ENCODE measurements at regions not wholly inside any gene's neighbourhood (a gene's known extent, or its start where the extent isn't known, plus 50 kb on each side); places are given as distances from the start of the nearest gene placed in this dataset.

DNA sequence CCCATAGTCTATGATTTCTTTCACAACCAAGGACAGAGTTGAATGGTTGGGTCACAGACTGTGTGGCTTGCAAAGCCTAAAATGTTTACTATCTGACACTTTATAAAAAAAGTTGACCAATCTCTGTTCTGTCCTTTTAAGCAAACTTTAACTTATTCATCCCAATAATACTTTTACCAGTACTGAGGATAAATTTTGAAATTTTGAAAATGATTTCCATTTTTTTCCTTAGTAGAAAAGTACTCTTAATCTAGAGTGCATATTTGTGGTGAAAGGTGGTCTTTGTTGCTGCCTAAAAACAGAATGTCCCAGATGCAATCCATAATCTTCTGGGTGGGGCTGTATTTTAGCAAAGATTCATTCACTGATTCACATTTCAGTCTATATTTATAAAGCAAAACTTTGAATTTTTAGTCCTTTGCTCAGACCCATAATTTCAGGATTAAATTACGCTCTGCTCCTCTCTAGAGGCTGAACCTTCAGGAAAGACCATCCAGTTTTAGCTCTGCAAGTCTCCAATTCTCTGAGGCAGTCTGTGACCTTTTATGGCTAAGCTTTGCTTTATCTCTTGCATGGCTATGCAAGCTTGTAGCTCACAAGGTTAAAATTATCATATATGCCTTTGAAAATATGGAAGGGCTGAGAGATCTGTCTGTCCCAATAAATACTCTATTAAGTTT is 573.5 kb downstream of the COL12A1 start:
- H4K20me1 ChIP-seq (replicated peaks; ENCODE audit: insufficient read depth), result no peaks in the 10 kb centered on the region
- no peak overlapping the region for H2AFZ ChIP-seq
- H3K79me2 ChIP-seq (replicated peaks; ENCODE audit: insufficient read depth), result no peaks in the 10 kb centered on the region
- ATAC-seq (no peak), DNase-seq (ENCODE audit: low spot score) (no peak)
- H3K36me3 ChIP-seq (ENCODE audit: insufficient read depth), result no peaks in the 10 kb centered on the region
- H3K4me1 ChIP-seq (ENCODE audit: insufficient read depth), result no peaks in the 10 kb centered on the region
- Mint-ChIP-seq H3K4me3 (no peak overlapping the region), H3K9me3 (peaks cover 14% of the 10 kb centered on the region; the same call in 1 of the 3 replicates), H3K36me3 (ENCODE audit: low read depth) (peaks cover 2% of the 10 kb centered on the region; the same call in 1 of the 3 replicates), H3K27ac (no peak overlapping the region), H3K27me3 (ENCODE audit: insufficient read depth, low read depth, poor library complexity) (peaks cover 5% of the 10 kb centered on the region), H3K4me1 (no peaks in the 10 kb centered on the region)
- no peaks in the 10 kb centered on the region for H3F3A ChIP-seq (replicated peaks; ENCODE audit: low read depth)
- H3K9me2 ChIP-seq (ENCODE audit: insufficient read depth), result no peaks in the 10 kb centered on the region; the same call in 1 of the 2 replicates
- no peaks in the 10 kb centered on the region for H3K27me3 ChIP-seq (ENCODE audit: insufficient read depth)
- no peak overlapping the region for H3K27ac ChIP-seq (ENCODE audit: low read depth)
- TF ChIP-seq, protein P1, sequence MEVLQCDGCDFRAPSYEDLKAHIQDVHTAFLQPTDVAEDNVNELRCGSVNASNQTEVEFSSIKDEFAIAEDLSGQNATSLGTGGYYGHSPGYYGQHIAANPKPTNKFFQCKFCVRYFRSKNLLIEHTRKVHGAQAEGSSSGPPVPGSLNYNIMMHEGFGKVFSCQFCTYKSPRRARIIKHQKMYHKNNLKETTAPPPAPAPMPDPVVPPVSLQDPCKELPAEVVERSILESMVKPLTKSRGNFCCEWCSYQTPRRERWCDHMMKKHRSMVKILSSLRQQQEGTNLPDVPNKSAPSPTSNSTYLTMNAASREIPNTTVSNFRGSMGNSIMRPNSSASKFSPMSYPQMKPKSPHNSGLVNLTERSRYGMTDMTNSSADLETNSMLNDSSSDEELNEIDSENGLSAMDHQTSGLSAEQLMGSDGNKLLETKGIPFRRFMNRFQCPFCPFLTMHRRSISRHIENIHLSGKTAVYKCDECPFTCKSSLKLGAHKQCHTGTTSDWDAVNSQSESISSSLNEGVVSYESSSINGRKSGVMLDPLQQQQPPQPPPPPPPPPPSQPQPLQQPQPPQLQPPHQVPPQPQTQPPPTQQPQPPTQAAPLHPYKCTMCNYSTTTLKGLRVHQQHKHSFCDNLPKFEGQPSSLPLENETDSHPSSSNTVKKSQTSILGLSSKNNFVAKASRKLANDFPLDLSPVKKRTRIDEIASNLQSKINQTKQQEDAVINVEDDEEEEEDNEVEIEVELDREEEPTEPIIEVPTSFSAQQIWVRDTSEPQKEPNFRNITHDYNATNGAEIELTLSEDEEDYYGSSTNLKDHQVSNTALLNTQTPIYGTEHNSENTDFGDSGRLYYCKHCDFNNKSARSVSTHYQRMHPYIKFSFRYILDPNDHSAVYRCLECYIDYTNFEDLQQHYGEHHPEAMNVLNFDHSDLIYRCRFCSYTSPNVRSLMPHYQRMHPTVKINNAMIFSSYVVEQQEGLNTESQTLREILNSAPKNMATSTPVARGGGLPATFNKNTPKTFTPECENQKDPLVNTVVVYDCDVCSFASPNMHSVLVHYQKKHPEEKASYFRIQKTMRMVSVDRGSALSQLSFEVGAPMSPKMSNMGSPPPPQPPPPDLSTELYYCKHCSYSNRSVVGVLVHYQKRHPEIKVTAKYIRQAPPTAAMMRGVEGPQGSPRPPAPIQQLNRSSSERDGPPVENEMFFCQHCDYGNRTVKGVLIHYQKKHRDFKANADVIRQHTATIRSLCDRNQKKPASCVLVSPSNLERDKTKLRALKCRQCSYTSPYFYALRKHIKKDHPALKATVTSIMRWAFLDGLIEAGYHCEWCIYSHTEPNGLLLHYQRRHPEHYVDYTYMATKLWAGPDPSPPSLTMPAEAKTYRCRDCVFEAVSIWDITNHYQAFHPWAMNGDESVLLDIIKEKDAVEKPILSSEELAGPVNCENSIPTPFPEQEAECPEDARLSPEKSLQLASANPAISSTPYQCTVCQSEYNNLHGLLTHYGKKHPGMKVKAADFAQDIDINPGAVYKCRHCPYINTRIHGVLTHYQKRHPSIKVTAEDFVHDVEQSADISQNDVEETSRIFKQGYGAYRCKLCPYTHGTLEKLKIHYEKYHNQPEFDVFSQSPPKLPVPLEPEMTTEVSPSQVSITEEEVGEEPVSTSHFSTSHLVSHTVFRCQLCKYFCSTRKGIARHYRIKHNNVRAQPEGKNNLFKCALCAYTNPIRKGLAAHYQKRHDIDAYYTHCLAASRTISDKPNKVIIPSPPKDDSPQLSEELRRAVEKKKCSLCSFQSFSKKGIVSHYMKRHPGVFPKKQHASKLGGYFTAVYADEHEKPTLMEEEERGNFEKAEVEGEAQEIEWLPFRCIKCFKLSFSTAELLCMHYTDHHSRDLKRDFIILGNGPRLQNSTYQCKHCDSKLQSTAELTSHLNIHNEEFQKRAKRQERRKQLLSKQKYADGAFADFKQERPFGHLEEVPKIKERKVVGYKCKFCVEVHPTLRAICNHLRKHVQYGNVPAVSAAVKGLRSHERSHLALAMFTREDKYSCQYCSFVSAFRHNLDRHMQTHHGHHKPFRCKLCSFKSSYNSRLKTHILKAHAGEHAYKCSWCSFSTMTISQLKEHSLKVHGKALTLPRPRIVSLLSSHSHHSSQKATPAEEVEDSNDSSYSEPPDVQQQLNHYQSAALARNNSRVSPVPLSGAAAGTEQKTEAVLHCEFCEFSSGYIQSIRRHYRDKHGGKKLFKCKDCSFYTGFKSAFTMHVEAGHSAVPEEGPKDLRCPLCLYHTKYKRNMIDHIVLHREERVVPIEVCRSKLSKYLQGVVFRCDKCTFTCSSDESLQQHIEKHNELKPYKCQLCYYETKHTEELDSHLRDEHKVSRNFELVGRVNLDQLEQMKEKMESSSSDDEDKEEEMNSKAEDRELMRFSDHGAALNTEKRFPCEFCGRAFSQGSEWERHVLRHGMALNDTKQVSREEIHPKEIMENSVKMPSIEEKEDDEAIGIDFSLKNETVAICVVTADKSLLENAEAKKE (CRISPR knock-in tag; IDR thresholded peaks at IDR 0.05), result no peak
- TF ChIP-seq, protein P2, sequence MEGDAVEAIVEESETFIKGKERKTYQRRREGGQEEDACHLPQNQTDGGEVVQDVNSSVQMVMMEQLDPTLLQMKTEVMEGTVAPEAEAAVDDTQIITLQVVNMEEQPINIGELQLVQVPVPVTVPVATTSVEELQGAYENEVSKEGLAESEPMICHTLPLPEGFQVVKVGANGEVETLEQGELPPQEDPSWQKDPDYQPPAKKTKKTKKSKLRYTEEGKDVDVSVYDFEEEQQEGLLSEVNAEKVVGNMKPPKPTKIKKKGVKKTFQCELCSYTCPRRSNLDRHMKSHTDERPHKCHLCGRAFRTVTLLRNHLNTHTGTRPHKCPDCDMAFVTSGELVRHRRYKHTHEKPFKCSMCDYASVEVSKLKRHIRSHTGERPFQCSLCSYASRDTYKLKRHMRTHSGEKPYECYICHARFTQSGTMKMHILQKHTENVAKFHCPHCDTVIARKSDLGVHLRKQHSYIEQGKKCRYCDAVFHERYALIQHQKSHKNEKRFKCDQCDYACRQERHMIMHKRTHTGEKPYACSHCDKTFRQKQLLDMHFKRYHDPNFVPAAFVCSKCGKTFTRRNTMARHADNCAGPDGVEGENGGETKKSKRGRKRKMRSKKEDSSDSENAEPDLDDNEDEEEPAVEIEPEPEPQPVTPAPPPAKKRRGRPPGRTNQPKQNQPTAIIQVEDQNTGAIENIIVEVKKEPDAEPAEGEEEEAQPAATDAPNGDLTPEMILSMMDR (conservative IDR thresholded peaks at IDR 0.05; ENCODE audit: low read depth in 2 of 2), result no peak
- no peak for TF ChIP-seq EZH2phosphoT487 (IDR thresholded peaks at IDR 0.05; ENCODE audit: unreplicated experiment)
- TF ChIP-seq, protein P3, sequence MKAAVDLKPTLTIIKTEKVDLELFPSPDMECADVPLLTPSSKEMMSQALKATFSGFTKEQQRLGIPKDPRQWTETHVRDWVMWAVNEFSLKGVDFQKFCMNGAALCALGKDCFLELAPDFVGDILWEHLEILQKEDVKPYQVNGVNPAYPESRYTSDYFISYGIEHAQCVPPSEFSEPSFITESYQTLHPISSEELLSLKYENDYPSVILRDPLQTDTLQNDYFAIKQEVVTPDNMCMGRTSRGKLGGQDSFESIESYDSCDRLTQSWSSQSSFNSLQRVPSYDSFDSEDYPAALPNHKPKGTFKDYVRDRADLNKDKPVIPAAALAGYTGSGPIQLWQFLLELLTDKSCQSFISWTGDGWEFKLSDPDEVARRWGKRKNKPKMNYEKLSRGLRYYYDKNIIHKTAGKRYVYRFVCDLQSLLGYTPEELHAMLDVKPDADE (IDR thresholded peaks at IDR 0.05), result no peak
- no peak for TF ChIP-seq ZNF114 (CRISPR knock-in tag; IDR thresholded peaks at IDR 0.05)
- TF ChIP-seq POLR2AphosphoS5 (IDR thresholded peaks at IDR 0.05; ENCODE audit: low read depth), result no peak
- no peak for TF ChIP-seq EZH2 (IDR thresholded peaks at IDR 0.05; ENCODE audit: low read depth, unreplicated experiment)
- no peak for TF ChIP-seq ZNF331 (CRISPR knock-in tag; IDR thresholded peaks at IDR 0.05; ENCODE audit: low read depth)
- no peak for TF ChIP-seq STAT1 (IDR thresholded peaks at IDR 0.05; ENCODE audit: unreplicated experiment)
- TF ChIP-seq NANOG (IDR thresholded peaks at IDR 0.05; ENCODE audit: borderline replicate concordance), result no peak
- TF ChIP-seq CREB1 (CRISPR knock-in tag; IDR thresholded peaks at IDR 0.05; ENCODE audit: low read depth), result no peak
- TF ChIP-seq REST (IDR thresholded peaks at IDR 0.05; ENCODE audit: unreplicated experiment), result no peak
- no peak for TF ChIP-seq JUNB (IDR thresholded peaks at IDR 0.05; ENCODE audit: unreplicated experiment)
- no peak overlapping the region for H3K4me3 ChIP-seq
- no peak overlapping the region for H3K4me2 ChIP-seq

Data from GM23338 (cell line).